HEK293T (cell line): ENCODE measurements at regions not wholly inside any gene's neighbourhood (a gene's known extent, or its start where the extent isn't known, plus 50 kb on each side); places are given as distances from the start of the nearest gene placed in this dataset.

ENCODE experiments used
- ARNT ChIP-seq: fragments of 450-650 bp; IDR thresholded peaks from 2 replicates; pipeline ENCODE4 v1.6.1; 2017; ENCODE audit warnings: mild to moderate bottlenecking
- BHLHE40 ChIP-seq: fragments of 450-650 bp; IDR thresholded peaks from 2 replicates; pipeline ENCODE4 v1.6.1; 2016; ENCODE audit warnings: mild to moderate bottlenecking, moderate library complexity, borderline replicate concordance
- CTBP1 ChIP-seq: fragments of 450-650 bp; IDR thresholded peaks from 2 replicates; pipeline ENCODE4 v1.6.1; 2016; ENCODE audit warnings: borderline replicate concordance
- ELF4 ChIP-seq: fragments of 450-650 bp; IDR thresholded peaks from 2 replicates; pipeline ENCODE4 v1.6.1; 2017; ENCODE audit warnings: antibody characterized with exemption
- FOXM1 ChIP-seq: fragments of 450-650 bp; IDR thresholded peaks from 2 replicates; pipeline ENCODE4 v1.6.1; 2017; ENCODE audit warnings: mild to moderate bottlenecking, borderline replicate concordance
- HDGF ChIP-seq: fragments of 450-650 bp; IDR thresholded peaks from 2 replicates; pipeline ENCODE4 v1.6.1; 2017; ENCODE audit warnings: antibody characterized with exemption, borderline replicate concordance
- L3MBTL2 ChIP-seq: fragments of 450-650 bp; conservative IDR thresholded peaks from 2 replicates; pipeline ENCODE4 v1.6.1; 2016; ENCODE audit warnings: mild to moderate bottlenecking
- LEF1 ChIP-seq: fragments of 450-650 bp; IDR thresholded peaks from 2 replicates; pipeline ENCODE4 v1.6.1; 2017; ENCODE audit warnings: mild to moderate bottlenecking, borderline replicate concordance
- NFRKB ChIP-seq: fragments of 450-650 bp; IDR thresholded peaks from 2 replicates; pipeline ENCODE4 v1.6.1; 2016; ENCODE audit warnings: mild to moderate bottlenecking, moderate library complexity
- PKNOX1 ChIP-seq: fragments of 450-650 bp; IDR thresholded peaks from 2 replicates; pipeline ENCODE4 v1.6.1; 2016
- SP1 ChIP-seq: fragments of 450-650 bp; IDR thresholded peaks from 2 replicates; pipeline ENCODE4 v1.6.1; 2017
- SUZ12 ChIP-seq: fragments of 450-650 bp; IDR thresholded peaks from 2 replicates; pipeline ENCODE4 v1.6.1; 2016; ENCODE audit warnings: mild to moderate bottlenecking
- TARDBP ChIP-seq: fragments of 450-650 bp; IDR thresholded peaks from 2 replicates; pipeline ENCODE4 v1.6.1; 2016
- ZNF384 ChIP-seq: fragments of 450-650 bp; IDR thresholded peaks from 2 replicates; pipeline ENCODE4 v1.6.1; 2016

GRCh38 chr13:50513300-50513877 is 330.1 kb downstream of the DLEU7 start:
- TF ChIP-seq ZNF384 (no peak), L3MBTL2 (no peak), NFRKB (no peak), PKNOX1 (peak; percentile 29; the same call in 1 of the 2 replicates), FOXM1 (no peak), SP1 (no peak), TARDBP (no peak), LEF1 (no peak), SUZ12 (no peak), ELF4 (no peak), BHLHE40 (no peak), ARNT (no peak), CTBP1 (no peak), HDGF (no peak)
